ENCODE measurements at regions not wholly inside any gene's neighbourhood (a gene's known extent, or its start where the extent isn't known, plus 50 kb on each side); places are given as distances from the start of the nearest gene placed in this dataset.

GRCh38 chr10:44042075-44042770 is 342.7 kb downstream of the CXCL12 start:
- TF ChIP-seq SIN3A (conservative IDR thresholded peaks at IDR 0.05 in 1 of 2, IDR thresholded peaks at IDR 0.05 in 1 of 2; ENCODE audit: low read depth in 1 of 2, low read length in 2 of 2) (no peak), POLR2A (IDR thresholded peaks at IDR 0.05; ENCODE audit: control extremely low read depth in 1 of 2, low read depth in 2 of 2, low read length in 2 of 2) (no peak), SRF (IDR thresholded peaks at IDR 0.05; ENCODE audit: low read depth, low read length) (no peak), TEAD4 (IDR thresholded peaks at IDR 0.05; ENCODE audit: low read depth, low read length) (no peak), SP2 (IDR thresholded peaks at IDR 0.05; ENCODE audit: low read length) (no peak), BRCA1 (IDR thresholded peaks at IDR 0.05; ENCODE audit: low read depth, low read length) (no peak), MAX (IDR thresholded peaks at IDR 0.05) (no peak), YY1 (IDR thresholded peaks at IDR 0.05; ENCODE audit: low read depth, low read length) (no peak), EZH2 (IDR thresholded peaks at IDR 0.05; ENCODE audit: low read depth, low read length, severe bottlenecking) (no peak), POLR2AphosphoS5 (IDR thresholded peaks at IDR 0.05; ENCODE audit: low read depth, low read length) (no peak)
- TF ChIP-seq, protein P1, sequence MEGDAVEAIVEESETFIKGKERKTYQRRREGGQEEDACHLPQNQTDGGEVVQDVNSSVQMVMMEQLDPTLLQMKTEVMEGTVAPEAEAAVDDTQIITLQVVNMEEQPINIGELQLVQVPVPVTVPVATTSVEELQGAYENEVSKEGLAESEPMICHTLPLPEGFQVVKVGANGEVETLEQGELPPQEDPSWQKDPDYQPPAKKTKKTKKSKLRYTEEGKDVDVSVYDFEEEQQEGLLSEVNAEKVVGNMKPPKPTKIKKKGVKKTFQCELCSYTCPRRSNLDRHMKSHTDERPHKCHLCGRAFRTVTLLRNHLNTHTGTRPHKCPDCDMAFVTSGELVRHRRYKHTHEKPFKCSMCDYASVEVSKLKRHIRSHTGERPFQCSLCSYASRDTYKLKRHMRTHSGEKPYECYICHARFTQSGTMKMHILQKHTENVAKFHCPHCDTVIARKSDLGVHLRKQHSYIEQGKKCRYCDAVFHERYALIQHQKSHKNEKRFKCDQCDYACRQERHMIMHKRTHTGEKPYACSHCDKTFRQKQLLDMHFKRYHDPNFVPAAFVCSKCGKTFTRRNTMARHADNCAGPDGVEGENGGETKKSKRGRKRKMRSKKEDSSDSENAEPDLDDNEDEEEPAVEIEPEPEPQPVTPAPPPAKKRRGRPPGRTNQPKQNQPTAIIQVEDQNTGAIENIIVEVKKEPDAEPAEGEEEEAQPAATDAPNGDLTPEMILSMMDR (IDR thresholded peaks at IDR 0.05; ENCODE audit: control extremely low read depth in 1 of 3, insufficient read depth in 1 of 3, low read depth in 1 of 3, low read length in 3 of 3): no peak

Data from H1 (cell line).